CD1c-positive myeloid dendritic cell (primary cell): ENCODE measurements at regions not wholly inside any gene's neighbourhood (a gene's known extent, or its start where the extent isn't known, plus 50 kb on each side); places are given as distances from the start of the nearest gene placed in this dataset.
"Not testable (repeated sequence)": the region's sequence is repeated elsewhere in the genome, so short reads cannot be mapped to it uniquely, and the experiment has no call there.

ENCODE experiments used
- DNase-seq: peaks from one replicate; pipeline ENCODE4 v3.0.0-alpha.2; 2016; ENCODE audit errors: extremely low spot score

DNA sequence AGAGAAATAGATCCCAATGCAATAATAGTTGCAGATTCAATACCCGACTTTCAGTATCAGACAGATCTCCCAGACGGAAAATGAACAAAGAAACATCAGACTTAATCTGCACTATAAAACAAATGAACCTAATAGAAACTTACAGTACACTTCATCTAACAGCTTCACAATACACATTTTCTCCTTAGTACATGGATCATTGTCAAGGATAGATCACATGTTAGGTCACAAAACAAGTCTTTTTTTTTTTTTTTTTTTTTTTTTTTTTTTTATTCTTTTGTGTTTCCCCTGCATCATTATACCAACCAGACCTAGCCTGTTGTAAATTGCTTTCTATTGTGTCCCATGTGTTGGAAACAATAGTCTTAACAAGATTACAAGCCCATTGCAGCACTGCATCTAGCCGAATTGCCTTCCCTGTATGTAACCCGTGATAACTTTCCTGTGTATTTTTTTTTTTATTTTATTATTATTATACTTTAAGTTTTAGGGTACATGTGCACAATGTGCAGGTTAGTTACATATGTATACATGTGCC, 134.0 kb upstream of the MAD2L1 start:
- not testable (repeated sequence) for DNase-seq

DNA sequence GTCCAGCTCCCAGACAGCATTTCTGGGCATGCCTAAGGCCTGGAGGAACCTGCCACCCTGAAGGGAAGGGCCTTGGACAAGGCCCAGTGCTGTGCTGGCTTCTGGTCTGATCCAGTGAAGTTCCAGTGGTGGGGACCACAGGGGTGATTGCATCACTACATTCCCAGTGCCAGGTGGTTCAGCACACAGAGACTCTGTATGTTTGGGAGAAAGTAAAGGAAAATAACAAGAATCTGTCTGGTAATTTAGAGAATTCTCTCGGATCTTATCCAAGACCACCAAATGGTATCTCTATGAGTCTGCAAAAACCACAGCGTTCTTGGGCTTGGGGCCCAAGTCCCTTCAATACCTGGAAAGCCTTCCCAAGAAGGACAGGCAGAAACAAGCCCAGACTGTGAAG, 131.8 kb upstream of the MAD2L1 start:
- no peak for DNase-seq

DNA sequence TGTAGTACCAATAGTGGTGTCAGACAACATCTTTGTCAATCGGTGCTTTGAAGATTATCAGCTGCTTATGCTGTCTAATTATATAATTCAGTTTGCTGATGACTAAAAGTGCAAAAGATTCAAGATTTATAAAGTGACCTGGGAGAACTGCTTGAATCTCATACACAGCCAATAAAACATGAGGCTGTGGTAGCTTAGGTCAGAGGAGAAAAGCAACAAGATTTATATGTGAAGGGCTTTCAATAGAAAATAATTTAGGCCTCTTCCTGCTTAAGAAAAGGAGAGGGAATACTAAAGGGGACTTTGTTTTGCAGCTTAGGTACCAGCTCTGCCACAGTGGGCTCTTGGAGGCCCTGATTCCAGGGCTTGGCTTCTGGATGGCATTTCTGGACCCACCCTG, 111.0 kb upstream of the MAD2L1 start:
- no peak for DNase-seq

DNA sequence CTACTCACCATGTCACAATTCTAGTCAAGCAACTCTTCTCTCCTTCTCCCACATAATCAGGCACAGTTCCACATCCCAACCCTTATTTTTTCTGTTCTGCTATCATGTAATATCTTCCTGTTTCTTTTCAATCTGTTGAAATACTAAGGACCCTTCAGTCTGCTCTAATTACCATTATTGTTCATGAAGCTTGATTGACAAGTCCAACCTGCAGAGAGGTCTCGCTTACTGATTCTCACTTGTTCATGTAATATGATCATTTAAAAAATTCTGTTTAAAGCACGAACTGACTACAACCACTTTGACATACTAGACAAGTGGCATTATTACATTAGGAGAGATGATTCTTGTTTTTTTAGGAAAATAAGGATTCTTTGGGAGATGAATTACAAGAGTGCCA, 108.6 kb upstream of the MAD2L1 start:
- no peak for DNase-seq

DNA sequence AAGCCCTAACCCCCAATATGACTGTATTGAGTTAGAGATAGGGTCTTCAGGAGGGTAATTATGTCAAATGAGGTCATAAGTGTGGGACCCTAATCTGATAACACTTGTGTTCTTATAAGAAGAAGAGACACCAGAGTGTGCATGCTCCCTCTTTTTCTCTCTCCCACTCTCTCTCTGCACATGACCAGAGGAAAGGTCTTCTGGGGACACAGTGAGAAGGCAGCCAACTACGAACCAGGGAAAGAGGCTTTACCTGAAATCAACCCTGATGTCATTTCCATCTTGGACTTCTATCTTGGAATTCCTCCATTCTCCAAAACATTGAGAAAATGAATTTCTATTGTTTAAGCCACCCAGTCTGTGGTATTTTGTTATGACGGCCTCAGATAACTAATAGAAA, 97.2 kb upstream of the MAD2L1 start:
- DNase-seq: no peak

DNA sequence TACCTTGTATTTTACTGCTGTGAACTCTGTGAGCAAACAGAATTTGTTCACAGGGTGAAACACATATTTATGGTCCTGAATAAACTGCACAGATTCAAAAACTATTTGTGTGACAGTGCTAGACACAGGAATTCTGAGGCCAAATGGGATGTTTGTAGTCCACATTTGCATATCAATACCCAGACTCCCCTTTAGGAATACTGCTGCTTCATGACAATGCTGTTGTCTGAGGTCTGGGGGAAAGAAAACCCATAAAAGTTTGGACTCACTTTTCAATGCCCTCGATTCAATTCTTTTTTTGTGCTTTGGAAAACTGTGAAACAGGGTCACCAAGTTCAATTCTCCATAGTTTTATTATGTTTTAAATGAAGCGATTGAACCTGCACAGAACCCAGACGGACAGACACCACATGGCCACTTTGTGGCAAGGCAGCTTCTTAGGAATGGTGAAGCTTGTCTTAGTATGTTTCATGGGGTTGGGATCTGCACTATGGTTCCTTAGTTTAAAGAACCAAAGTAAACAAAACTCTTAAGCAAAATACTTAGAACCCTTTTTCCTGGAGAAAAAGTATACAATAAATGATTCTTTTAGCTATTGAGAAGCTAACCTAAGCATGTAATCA, 92.3 kb upstream of the MAD2L1 start:
- DNase-seq: no peak

DNA sequence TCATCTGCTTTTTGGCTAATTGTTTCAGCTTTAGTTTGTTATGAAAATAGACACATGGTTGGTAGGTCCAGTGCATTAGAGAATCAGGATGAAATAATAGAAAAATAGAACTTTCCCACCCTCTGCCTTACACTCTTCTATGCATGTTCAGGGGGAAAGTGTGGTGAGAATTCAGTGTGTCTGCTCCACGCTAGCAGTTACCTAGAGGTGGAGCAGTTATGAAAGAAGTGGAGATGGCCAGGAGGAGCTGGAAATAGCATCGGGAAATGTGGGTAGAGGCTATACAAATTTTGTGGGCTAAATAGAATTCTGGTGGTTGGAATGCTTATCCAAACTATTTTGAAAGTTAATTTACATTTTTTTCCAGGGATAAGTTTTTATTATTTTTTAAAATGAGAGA, 91.4 kb upstream of the MAD2L1 start:
- no peak for DNase-seq

DNA sequence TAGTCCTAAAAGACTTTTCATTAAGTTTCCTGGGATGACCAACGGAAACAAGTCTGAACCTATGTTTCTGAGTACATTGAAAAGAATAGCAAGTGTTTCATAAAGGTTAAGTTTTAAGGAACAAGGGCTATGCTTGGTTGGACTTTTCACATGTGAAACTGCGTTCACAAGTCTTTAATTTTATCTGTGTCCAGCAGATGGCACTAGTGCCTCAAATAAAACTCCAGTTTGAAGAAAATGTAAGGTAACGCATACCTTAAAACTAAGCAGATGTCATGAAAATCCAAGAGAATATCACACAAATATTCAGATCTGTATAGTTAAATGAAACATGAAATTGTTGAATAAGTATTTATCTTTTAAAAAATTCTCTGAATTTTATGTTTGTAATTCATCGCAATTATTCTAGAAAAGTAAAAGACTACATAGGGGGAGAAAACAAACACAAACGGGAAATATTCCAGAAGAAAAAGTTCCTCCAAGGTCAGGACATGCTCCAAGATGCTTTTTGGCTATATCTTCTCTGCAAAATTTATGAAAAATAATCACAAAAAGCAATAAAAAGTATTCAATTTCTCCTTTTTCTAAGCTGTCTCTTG, 89.6 kb upstream of the MAD2L1 start:
- DNase-seq: peak; percentile 69

DNA sequence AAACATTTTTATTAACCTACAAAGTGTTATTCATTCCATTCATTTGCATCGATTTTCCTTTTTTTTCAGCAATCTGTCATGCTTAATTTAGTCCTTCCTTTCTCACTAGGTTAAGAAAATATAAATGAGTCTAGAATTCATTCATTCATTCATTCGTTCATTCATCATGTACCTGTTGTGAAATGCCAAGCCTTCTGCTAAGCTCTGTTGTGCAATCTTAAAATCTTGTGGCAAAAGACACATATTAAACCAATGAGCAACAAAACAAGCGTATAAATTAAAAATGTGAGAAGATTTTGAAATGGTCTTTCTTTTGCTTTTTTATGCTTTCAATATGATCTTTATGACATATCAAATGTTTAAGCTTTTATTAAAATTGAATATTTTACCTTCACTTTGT, 88.6 kb upstream of the MAD2L1 start:
- DNase-seq: no peak

DNA sequence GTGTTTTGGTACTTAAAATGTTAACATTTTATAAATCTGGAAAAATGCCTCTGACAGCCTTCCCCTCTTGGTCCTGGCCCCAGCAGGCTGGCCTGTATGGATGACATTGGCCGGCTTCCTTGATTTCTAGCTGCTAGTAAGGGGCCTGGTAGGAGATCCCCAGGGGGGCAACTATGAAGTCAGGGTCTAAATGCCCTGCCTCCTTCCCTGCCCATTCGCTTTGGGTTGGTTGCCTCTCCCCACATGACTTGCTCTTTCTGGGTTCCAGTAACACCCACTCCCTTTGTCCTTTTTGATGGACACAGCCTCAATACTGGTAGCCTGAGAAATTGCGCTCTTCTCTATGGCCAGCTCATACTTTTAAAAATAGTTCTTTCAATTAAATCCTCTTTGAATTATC, 78.0 kb upstream of the MAD2L1 start:
- DNase-seq: no peak

DNA sequence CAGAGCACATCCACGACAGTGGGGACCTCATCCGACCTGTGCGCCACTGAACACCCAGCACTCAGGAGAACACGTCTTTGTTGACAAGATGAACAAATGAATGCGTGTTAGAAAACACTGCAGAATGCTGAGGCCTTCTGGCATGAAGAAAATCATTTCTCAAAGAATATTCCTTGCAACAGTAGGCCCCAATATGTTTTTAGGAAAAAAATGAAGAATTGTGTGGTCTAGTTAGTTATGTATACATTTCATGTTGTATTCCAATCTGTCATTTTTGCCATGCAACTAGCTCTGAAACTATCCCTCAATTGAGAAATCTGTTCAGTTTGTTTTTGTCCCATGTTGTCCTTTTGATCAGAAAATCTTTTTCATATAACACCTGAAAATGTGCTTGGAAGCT, 77.4 kb upstream of the MAD2L1 start:
- no peak for DNase-seq

DNA sequence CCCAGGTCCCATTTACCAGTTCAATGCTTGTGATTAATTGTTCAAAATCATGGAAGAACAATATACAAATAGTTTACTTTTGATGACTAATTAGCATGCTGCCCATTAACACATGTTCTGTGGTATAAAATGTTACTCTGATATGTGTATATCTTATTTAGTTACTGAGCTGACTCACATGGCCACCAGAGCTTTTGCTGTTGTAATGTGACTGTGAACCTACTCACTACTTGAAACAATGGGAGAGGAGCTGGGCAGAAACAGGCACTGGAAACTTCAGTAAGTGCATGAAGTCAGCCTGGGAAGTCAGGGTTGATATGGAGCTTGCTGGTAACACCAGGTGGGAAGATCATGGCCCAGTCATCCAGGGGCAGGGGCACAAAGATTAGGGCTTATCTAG, 72.7 kb upstream of the MAD2L1 start:
- DNase-seq: no peak

DNA sequence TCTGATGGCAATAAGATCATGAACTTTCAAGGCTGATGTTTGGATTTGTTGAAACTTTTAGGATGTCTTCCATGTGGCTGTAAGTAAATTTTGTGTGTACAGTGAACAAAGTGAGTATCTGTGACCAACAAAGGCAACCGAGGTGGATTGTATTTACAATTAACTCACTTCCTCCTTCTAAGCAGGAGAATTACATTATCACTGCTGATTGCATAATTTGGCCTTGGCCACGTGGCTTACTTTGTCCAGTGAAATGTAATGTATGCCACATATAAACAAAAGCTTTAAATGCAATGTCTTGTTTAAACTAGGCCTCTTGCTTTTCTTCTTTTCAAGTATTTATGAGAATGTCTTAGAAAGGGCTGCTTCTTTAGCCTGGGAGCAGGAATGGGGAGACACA, 66.3 kb upstream of the MAD2L1 start:
- peak; percentile 19 for DNase-seq

DNA sequence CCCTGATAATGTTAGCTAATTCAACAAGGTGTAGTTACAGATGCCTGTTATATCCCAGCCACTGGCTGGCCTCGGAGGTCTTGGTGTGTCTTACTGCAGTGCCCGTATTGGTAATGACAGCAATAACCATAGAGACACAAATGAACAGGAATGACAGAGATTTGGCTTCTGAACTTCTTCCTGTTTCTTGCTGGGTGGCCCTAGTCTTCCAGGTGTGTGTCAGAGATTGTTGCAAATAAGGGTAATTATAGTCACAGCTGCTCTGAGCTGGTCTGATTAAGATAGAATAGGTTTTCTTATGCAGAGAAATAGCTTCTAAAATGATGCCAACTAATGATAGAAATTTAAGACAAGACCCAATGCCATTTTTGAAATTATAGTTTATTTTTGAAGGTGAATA, 64.1 kb upstream of the MAD2L1 start:
- DNase-seq: no peak
